ENCODE measurements at regions not wholly inside any gene's neighbourhood (a gene's known extent, or its start where the extent isn't known, plus 50 kb on each side); places are given as distances from the start of the nearest gene placed in this dataset.

- TF ChIP-seq CTCF (conservative IDR thresholded peaks at IDR 0.05; ENCODE audit: low read depth in 2 of 2) (no peak), JUNB (IDR thresholded peaks at IDR 0.05; ENCODE audit: unreplicated experiment) (no peak)
These were observed 189.9 kb downstream of the TFEC start for GRCh38 chr7:115840702-115841101.
